Lung microvascular endothelial cell (primary cell): ENCODE measurements at regions not wholly inside any gene's neighbourhood (a gene's known extent, or its start where the extent isn't known, plus 50 kb on each side); places are given as distances from the start of the nearest gene placed in this dataset.
"Not testable (repeated sequence)": the region's sequence is repeated elsewhere in the genome, so short reads cannot be mapped to it uniquely, and the experiment has no call there.

Experiments
- DNase-seq, 2 donors: peaks; one replicate each; pipeline versions ENCODE4 v3.0.0 to v3.0.0-alpha.2; 2010; ENCODE audit warnings: low read depth in 2 of 2

DNA sequence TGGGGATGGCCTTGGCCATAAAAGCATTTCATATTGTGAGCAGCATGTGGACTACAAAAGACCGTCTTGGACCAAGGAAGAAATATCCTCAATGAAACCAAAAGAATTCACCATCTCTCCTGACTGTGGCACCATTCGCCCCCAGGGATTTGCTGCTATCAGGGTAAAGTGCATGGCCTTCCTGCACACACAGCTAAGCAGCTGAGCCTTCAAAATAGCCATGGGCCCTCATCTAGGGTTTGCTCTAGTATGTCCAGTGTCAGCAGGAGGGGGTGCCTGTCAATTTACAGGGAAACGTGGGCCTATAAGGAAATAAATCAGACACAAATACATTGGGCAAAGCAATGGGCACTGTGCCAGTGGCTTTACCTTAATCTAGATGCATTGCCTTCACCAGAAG is 296.6 kb upstream of the NBPF12 start:
- DNase-seq = not testable (repeated sequence)

DNA sequence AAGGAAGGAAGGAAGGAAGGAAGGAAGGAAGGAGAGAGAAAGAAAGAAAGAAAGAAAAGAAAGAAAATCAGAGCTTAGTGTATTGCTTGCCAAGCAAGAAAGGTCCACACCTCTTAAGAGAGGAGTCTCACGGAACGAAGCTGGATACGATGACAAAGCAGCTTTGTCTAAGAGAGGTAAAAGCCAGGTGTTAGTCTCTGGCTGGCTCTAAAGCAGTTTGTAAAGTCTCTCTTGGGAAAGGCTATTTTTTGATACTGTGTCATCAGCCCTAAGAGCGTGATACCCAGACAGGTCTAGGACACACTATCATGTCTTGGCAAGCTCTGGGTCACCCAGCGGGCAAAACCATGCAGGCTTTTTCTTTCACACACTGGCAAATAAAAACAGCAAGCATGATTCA is 297.5 kb upstream of the NBPF12 start:
- not testable (repeated sequence) for DNase-seq

DNA sequence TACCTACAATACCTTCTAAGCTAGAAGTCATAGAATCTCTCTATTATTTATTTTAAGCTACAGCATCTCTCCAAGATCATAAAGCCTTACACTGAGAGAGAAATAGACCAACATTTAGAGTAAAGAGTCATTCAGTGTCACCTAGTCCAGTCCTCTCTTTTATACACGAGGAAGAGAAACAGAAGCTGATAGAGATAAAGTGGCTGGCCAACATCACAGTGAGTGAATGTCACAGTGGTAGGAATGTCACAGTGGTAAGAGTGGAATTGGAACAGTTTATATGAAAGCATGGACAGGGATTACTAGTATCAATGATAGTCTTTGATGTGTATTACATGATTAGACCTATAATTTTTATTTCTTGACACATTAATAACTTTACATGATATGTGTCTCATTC is 307.8 kb upstream of the NBPF12 start:
- not testable (repeated sequence) for DNase-seq

DNA sequence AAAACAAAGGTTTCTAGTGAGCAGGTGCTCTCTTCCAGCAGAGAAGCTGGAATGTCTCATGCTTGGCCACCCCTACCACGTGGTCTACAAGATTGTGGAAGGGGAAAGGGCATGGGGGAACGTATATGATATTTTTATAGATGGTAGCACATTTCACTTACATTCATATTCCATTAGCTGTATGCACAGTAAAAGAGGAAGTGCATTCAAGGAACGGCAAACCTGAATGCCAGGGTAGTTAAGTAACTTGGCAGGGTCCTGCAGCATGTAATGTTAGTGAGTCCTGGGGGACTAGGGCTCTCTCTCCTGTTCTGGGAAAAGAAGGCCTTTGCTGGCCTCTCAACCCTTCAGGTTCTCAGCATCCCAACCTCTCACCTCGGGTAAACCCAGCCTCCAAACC is 319.5 kb upstream of the NBPF12 start:
- DNase-seq = not testable (repeated sequence)

DNA sequence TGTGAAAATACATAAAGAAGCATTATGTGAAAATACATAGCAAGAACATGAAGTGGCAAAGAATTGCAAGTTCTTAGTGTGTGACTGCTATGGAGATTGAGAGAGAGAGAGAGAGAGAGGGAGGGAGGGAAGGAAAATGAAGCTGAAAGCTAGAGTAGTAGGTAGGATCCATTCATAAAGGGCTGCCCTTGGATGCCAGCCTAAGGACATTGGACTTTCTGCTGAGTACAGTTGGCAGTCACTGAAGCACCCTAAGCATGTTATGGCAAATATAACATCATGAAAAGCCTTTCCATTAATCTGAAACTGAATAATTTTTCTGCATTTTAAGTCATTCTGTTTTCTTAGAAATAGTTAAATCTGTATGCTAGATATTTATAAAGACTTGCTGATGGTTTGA is 333.4 kb upstream of the NBPF12 start:
- not testable (repeated sequence) for DNase-seq

DNA sequence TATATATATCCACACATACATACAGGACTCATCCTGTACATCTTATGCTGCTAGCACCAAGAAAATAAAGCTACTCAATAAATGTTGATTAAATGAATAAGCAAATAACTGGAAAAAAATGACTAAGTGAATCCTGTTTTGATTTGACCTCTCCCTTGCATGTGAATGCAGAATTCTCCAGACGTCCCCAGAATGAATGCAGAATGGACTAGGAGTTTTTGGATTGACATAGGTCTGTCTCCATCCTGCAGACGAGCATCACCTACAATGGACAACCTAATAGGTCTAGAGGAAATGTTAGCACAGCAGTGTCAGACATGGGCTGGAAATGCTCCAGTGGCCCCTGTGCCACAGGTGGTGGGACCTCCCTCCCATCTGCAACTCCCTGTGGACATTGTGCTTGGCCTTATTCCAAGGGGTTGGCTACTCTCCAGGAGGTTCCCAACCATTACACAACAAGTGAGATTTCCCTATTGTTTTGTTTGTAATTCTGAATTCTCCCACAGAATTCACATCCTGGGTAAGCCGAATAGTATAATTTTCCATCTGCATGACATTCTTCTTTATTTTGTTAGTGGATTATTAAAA is 337.3 kb upstream of the NBPF12 start:
- not testable (repeated sequence) for DNase-seq

DNA sequence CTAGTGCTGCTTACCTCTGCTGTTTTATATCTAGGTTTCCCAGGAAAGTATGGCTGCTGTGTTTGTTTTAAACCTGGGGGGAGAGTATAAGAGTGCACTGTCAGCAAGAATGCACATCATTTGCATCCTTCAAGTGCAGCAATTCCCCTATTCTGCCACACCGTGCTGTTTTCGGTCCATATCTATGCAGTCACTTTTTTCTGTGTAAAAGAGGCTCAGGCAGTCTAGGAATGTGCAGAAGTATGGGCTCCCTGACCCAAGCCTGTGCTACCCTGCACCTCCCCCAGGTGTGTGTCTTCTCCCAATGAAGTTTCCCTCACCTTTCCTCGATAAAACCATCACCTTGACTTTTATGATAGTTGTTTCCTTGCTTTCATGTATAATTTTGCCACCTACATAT is 338.2 kb upstream of the NBPF12 start:
- DNase-seq = not testable (repeated sequence)

DNA sequence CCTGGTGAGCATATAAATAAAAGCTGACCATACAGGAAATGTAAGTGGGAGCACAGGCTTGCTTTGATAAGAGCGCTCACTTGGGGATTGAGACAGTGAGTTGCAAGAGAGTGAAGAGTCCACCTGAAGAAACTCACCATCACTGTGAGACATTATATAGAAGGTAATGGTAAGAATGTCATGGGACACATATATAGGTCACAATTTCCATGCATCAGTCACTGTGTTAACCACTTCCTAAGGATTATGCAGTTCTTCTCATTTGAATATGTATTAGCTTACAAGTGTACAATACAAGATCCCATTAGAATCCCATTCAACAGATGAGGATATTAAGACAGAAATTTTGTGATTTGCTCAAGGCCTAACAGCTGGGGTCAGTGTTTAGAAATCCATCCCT is 352.4 kb upstream of the NOTCH2NLA start:
- not testable (repeated sequence) for DNase-seq

DNA sequence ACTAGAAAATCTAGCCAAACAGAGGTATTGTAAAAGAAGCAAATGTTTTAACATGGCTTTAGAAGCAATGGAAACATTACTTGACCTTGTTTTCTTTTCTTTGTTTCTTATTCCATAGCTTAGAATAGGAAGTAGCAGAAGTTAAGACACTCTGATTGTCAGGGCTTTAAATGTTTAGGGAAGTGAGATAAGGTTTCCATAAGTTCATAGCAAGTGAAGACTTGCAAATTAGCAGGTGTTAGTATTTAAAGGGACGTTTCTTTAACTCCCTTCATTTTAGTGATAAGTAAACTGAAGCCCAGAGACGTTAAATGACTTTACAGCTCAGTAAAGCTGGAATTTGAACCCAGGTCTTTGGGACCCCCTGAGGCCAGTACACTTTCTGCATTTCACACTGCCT is 338.7 kb upstream of the NOTCH2NLA start:
- not testable (repeated sequence) for DNase-seq

DNA sequence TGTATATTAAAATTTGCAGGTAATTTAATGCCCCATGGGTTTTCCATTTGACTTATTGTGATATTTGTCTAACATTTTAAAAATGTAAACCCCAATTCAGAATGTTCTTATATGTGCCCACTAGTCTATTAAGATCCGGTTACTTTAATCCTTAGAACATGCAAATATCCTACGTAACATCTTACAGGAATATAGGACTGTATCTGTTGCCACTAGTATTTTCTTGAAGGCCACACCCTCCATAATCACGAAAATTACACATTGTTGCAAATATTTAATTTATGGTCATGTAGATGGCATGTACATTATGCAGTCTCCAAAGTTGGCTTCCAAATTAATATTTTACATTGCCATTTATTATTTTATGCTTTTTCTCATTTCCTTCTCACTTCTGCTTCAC is 329.2 kb upstream of the NOTCH2NLA start:
- not testable (repeated sequence) for DNase-seq

DNA sequence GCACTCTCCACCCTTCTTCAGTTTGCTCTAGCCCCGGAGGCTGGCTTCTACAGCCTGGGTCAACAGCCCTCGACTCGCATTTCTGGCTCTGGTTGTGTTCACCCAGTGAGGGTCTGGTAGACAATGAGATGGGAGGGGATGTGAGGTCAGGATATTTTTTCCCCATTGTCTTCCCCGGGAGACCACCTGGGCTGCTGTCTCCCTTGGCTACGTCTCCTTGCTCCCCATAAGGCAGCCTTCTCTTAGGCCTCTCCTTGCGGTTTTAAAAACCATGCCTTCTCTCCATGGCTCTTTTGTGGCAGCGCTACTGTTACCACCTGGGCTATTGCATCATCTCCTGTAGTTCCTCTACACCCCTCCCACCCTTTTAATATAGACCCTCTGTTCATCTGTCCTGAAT is 327.6 kb upstream of the NOTCH2NLA start:
- not testable (repeated sequence) for DNase-seq

DNA sequence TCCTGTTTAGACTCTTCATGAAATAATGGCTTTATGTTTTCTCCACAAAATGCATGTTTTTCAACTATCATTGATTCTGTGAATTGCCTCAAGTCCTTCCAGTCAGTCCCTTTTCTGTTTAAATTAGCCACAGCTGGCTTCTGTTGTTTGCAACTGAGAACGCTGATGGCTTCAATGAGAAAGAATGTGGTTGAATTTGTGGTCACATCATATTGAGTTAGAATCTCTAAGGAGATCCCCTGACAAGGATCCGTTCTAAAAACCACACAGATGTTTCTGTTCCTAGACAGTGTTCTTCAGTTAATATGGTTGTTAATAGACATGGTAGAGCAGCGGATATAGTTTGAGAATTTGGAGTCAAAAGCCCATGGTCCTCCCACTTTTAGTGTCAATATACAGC is 323.6 kb upstream of the NOTCH2NLA start:
- DNase-seq = not testable (repeated sequence)

DNA sequence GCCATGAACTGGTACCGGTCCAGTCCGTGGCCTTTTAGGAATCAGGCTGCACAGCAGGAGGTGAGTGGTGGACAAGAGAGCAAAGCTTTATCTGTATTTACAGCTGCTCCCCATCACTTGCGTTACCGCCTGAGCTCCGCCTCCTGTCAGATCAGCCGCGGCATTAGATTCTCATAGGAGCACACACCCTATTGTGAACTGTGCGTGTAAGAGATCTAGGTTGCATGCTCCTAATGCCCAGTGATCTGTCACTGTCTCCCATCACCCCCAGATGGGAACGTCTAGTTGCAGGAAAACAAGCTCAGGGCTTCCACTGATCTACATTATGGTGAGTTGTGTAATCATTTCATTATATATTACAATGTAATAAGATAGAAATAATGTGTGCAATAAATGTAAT is 319.9 kb upstream of the NOTCH2NLA start:
- DNase-seq = not testable (repeated sequence)

DNA sequence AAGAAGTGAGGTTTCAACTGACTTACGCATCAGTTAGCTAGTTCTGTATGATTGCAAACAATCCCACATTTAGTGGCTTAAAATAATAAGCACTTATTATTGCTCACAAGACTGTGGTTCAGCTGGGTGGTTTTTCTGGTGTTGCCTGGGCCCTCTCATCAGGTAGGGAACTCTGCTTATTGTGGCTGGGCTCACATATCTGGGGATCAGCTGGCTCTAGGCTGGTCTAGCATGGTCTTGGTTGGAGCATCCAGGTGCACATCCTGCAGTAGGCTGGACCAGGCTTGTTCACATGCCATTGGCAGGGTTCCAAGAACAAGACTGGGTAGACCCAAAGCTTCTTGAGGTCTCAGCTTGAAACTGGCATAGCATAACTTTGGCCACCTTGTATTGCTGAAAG is 317.4 kb upstream of the NOTCH2NLA start:
- not testable (repeated sequence) for DNase-seq

DNA sequence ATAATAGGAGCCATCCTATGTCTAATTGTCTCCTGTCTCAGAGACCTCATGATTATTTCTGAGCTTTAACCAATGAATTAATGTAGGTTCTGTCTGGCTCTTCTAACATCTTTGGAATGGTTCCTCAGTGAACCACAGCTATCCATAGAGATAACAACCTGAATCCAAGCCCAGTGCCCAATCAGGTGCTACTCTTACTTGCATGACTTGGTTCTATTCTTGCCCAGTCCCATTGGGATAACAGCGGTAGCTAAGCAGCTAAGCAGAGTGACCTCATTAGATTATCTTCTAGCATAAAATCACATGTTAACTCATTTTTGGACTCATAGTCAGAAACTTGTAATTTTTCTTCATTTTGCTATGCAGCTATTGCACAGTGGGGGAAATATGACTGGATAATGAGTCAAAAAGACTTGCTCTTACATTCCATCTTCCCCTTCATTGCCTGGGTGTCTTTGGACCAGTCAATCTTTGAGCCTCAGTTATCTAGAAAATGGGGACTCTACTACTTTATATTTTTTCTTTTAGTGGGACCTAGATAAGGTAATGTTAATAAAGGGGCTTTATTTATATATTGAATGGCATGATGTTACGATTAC is 309.1 kb upstream of the NOTCH2NLA start:
- DNase-seq = not testable (repeated sequence)

DNA sequence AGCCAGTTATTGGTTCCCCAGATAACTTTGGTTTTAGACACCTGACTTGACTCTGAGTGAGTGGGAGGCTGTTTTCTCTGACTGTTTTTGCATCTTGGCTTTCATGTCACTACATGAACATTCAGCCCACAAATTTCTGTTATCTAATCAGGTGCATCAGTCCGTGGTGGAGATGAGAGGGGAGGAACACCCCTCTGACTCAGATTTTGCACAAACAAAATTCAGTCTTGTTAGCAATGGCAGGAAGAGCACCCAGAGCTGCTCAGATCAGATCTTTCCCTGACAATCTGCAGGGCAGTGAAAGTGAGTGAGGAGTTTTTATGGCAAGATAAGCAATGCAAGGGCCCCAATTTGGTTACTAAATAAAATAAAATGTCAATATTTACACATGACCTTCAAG is 307.2 kb upstream of the NOTCH2NLA start:
- not testable (repeated sequence) for DNase-seq

DNA sequence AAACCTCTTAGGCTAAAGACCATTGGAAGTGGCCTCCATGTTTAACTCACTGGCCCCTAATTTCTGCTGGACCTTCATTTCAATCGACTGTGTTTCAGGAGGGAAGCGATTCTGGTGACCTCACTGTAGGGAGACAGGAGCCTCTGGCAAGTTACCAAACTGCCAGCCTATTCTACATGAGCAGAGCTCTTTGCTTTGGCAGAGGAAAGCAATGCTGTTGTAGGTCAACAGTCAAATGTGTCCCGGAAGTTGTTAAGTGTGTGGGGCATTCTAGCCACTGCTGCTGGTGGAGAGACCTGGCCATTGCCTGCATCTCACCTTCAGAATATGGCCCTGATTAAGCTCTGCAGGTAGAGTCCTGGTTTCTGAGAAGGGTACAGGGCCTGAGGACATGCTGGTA is 306.8 kb upstream of the NOTCH2NLA start:
- not testable (repeated sequence) for DNase-seq

DNA sequence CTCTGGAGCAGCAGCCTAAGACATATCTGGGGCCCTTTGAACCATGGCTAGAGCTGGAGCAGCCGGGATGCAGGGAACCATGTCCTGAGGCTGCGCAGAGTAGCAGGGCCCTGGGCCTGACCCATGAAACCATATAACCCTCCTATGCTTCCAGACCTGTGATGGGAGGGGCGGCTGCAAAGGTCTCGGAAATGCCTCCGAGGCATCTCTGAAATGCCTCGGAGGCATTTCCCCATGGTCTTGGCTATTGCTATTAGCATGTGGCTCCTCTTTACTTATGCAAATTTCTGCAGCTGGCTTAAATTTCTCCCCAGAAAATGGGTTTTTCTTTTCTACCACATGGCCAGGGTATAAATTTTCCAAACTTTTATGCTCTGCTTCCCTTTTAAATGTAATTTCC is 302.1 kb upstream of the NOTCH2NLA start:
- not testable (repeated sequence) for DNase-seq

DNA sequence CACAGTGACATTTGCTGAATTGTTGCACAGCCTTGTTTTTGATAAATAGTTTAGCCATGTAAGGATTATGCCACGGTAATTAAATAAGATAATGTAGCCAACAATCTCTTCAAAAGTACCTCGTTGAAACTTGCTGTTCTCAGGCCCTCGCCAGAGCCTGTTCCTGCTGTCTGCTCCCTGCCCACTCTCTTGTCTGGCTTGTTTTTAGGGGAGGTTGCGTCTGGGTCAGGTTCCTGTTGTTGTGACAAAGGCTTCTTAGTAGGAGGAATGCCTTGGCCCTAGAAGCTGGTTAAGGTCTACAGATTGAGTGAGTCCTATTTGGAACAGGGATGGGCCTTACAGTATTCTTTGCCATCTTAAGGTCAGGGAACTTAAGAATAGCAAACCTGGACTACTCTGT is 294.0 kb upstream of the NOTCH2NLA start:
- DNase-seq = not testable (repeated sequence)

DNA sequence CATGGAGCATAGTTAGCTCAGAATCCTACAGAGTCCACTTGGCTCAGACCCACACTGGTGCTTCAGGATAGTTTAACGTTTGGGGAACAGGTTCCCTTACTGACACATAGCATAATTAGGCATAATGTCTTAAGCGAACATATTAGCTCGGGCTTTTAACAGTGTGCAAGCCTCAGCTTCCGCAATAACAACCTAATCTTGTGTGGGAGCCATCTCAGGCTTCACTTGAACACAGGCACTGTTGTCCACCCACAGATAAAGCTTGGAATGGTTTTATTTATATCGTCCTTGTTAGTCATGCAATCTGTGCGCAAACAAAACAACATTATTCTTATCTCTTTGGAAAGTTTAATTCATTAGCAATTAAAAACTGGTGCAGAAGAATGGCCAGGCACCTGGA is 293.5 kb upstream of the NOTCH2NLA start:
- DNase-seq = not testable (repeated sequence)

DNA sequence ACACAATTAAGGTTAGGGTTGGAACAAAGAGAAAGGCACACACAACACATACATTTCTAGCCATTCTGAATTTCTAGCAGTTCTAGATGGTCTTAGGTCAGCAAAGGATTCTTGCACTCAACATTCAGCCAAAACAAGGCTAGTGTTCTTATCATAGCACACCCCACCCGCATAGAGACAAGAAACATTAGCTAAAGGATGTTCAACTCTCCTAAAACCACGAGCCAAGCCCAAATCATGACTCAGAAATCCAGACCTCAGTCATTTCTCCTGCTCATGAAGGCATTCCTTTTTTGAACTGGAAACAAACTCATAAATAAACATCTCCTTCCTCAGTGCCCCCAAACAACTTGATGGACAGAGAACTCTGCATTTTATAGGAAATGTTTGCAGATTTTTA is 293.0 kb upstream of the NOTCH2NLA start:
- not testable (repeated sequence) for DNase-seq

DNA sequence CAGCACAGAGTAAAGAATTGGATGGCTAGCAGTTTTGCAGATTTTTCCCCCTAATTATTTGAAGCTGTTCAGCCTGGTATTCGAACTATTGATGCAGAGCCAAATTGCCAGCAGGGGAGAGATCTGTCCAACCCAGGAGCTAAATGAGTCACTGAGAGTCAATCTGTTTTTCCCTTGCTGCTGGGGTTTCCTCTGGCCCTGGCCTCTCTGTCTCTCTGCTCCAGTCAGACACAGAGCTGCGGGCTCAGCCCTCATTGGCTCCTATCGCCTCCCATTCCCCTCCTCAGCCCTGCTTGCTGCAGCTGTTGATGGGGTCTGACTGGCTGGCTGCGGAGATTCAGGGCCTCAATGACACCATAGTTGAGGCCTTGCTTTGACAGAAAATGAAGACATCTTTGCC is 284.9 kb upstream of the NOTCH2NLA start:
- not testable (repeated sequence) for DNase-seq

DNA sequence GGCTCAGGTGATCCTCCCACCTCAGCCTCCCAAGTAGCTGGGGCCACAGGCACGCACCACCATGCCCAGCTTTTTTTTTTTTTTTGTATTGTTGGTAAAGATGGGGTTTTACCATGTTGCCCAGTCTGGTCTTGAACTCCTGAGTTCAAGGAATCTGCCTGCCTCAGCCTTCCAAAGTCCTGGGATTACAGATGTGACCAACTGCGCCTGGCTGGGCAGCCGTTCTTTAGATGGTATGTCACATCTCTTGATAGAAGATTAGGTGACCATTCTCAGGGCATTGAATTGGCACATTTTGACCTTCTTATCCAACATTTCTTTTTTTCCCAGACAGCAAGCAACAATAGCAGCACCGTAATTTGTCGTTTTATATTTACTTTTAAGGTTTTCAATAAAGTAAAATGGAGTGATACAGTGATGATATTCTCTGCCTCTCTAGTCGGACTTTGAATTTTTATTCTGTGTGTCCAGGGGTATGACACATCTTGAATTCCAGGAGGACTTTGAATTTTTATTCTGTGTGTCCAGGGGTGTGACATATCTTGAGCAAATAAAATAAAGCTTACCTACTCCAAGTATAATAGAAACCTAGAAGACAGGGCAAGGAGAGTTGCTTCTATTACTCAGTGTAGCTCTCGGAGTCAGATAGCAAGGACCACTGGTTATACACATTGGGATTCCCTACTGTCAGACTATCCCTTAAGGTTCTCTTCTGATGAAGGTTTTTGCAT is 282.4 kb upstream of the NOTCH2NLA start:
- DNase-seq = not testable (repeated sequence)
